ENCODE measurements at regions not wholly inside any gene's neighbourhood (a gene's known extent, or its start where the extent isn't known, plus 50 kb on each side); places are given as distances from the start of the nearest gene placed in this dataset.

- Mint-ChIP-seq H3K4me3 (ENCODE audit: low read depth) (no peak overlapping the region), H3K9me3 (ENCODE audit: low read depth) (no peaks in the 10 kb centered on the region), H3K27me3 (peaks cover 20% of the 10 kb centered on the region), H3K4me1 (ENCODE audit: low read depth) (no peaks in the 10 kb centered on the region), H3K36me3 (ENCODE audit: insufficient read depth) (no peaks in the 10 kb centered on the region), H3K27ac (no peak overlapping the region)
- TF ChIP-seq, protein P1, sequence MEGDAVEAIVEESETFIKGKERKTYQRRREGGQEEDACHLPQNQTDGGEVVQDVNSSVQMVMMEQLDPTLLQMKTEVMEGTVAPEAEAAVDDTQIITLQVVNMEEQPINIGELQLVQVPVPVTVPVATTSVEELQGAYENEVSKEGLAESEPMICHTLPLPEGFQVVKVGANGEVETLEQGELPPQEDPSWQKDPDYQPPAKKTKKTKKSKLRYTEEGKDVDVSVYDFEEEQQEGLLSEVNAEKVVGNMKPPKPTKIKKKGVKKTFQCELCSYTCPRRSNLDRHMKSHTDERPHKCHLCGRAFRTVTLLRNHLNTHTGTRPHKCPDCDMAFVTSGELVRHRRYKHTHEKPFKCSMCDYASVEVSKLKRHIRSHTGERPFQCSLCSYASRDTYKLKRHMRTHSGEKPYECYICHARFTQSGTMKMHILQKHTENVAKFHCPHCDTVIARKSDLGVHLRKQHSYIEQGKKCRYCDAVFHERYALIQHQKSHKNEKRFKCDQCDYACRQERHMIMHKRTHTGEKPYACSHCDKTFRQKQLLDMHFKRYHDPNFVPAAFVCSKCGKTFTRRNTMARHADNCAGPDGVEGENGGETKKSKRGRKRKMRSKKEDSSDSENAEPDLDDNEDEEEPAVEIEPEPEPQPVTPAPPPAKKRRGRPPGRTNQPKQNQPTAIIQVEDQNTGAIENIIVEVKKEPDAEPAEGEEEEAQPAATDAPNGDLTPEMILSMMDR (IDR thresholded peaks at IDR 0.05; ENCODE audit: unreplicated experiment) = no peak
- no peak for DNase-seq (ENCODE audit: low spot score, unreplicated experiment)
Measured at GRCh38 chr6:44646355-44646754, 258.8 kb downstream of the CDC5L start.

DNA sequence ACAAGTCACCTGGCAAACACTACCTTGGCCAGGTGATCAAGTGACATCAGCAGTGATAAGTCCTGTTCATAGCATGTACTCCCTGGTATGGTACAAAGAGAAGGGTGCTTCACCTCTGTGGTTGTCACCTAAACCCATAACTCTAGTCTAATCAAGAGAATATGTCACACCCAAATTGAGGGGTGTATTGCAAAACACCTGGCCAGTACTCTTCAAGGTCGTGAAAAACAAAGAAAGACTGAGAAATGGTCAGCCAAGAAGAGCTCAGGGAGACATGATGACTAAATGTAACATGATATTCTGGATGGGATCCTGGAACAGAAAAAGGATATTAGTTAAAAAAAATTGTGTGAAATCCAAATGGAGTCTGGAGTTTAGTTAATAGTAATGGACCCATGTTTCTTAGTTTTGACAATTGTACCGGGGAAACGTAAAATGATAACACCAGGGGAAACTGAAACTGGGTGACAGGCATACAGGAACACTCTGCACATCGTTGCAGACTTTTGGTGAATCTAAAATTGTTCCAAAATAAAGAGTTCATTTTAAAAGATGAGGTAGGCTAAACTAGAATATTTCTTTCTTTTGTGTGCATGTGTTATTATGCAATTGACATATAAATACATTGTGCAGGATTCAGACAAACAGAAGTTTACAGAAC lies 262.0 kb downstream of the CDC5L start:
- Mint-ChIP-seq H3K9me3 (ENCODE audit: low read depth) (no peaks in the 10 kb centered on the region), H3K27ac (no peak overlapping the region), H3K4me1 (ENCODE audit: low read depth) (no peaks in the 10 kb centered on the region), H3K27me3 (peaks cover 39% of the 10 kb centered on the region), H3K4me3 (ENCODE audit: low read depth) (no peak overlapping the region), H3K36me3 (ENCODE audit: insufficient read depth) (no peaks in the 10 kb centered on the region)
- TF ChIP-seq, protein P1 (IDR thresholded peaks at IDR 0.05; ENCODE audit: unreplicated experiment) = no peak
- no peak for DNase-seq (ENCODE audit: low spot score, unreplicated experiment)

DNA sequence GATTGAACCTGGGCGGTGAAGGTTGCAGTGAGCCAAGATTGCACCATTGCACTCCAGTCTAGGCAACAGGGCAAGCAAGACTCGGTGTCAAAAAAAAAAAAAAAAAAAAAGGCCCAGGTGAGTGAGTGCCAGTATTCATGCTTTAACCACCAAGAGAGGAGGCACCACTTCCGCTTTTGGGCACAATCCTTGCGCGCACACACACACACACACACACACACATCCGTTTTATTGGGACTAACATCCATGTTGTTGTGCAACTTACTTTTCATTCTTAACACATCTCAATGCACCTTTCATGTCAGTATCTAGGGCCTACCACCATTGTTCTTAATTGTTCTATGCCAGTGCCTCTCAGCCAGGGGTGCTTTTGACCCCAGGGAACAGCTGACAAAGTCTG lies 263.0 kb downstream of the CDC5L start:
- DNase-seq (ENCODE audit: low spot score, unreplicated experiment) = no peak
- H3K4me1 Mint-ChIP-seq (ENCODE audit: low read depth) = peaks cover 3% of the 10 kb centered on the region
- peaks cover 42% of the 10 kb centered on the region for H3K27me3 Mint-ChIP-seq
- H3K9me3 Mint-ChIP-seq (ENCODE audit: low read depth) = no peaks in the 10 kb centered on the region
- H3K27ac Mint-ChIP-seq = no peak overlapping the region
- no peak overlapping the region for H3K4me3 Mint-ChIP-seq (ENCODE audit: low read depth)
- H3K36me3 Mint-ChIP-seq (ENCODE audit: insufficient read depth) = no peaks in the 10 kb centered on the region
- TF ChIP-seq, protein P1 (IDR thresholded peaks at IDR 0.05; ENCODE audit: unreplicated experiment) = no peak

- Mint-ChIP-seq H3K36me3 (ENCODE audit: insufficient read depth) (no peaks in the 10 kb centered on the region), H3K9me3 (ENCODE audit: low read depth) (no peaks in the 10 kb centered on the region), H3K27ac (no peak overlapping the region), H3K4me3 (ENCODE audit: low read depth) (no peak overlapping the region), H3K4me1 (ENCODE audit: low read depth) (peaks cover 3% of the 10 kb centered on the region), H3K27me3 (peaks cover 42% of the 10 kb centered on the region)
- DNase-seq (ENCODE audit: low spot score, unreplicated experiment) = no peak
- TF ChIP-seq, protein P1 (IDR thresholded peaks at IDR 0.05; ENCODE audit: unreplicated experiment) = no peak
Measured at GRCh38 chr6:44650947-44651346, 263.4 kb downstream of the CDC5L start.

DNA sequence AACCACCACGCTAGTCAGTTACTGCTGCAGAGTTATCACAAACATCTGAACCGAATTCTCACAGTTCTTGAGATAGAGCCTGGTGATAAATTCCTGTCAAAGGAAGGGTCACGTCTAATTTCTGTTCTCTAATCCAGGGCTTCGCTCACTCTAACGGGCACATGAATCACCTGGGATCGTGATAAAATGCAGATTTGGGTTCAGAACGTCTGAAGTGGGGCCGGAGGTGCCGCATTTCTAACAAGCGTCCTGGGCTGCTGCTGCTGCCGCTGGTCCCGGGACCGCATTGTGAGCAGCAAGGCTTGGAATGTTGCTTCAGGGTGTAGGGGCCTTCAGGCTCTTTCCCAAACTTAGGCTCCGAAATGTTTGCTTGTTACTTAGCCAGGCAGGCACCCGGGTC lies 264.1 kb downstream of the CDC5L start:
- no peak for DNase-seq (ENCODE audit: low spot score, unreplicated experiment)
- peaks cover 3% of the 10 kb centered on the region for H3K4me1 Mint-ChIP-seq (ENCODE audit: low read depth)
- H3K9me3 Mint-ChIP-seq (ENCODE audit: low read depth) = no peaks in the 10 kb centered on the region
- no peak overlapping the region for H3K27ac Mint-ChIP-seq
- no peak overlapping the region for H3K4me3 Mint-ChIP-seq (ENCODE audit: low read depth)
- TF ChIP-seq, protein P1 (IDR thresholded peaks at IDR 0.05; ENCODE audit: unreplicated experiment) = no peak
- H3K36me3 Mint-ChIP-seq (ENCODE audit: insufficient read depth) = no peaks in the 10 kb centered on the region
- peaks cover 42% of the 10 kb centered on the region for H3K27me3 Mint-ChIP-seq
